Activated B cell treated with CpG ODN at 0.5 μM for 24 hours (primary cell): ENCODE measurements at regions not wholly inside any gene's neighbourhood (a gene's known extent, or its start where the extent isn't known, plus 50 kb on each side); places are given as distances from the start of the nearest gene placed in this dataset.

Experiments used
- ATAC-seq: fragments of 200-7000 bp; cut with Tn5 transposase; one replicate; pipeline ENCODE4 v1.10.0; 2021; ENCODE audit warnings: low read depth, mild to moderate bottlenecking, moderate library complexity
- CTCF ChIA-PET: fragments of 350-600 bp; sonication (Branson Sonifier 250); formaldehyde crosslinking; loops from one replicate; lab custom pipeline; 2021; ENCODE audit warnings: antibody characterized with exemption; lab: Charles Lee
- POLR2A ChIA-PET: fragments of 350-600 bp; sonication (Branson Sonifier 250); formaldehyde crosslinking; loops from one replicate; lab custom pipeline; 2021; ENCODE audit warnings: antibody characterized with exemption; lab: Charles Lee
- DNase-seq: peaks from one replicate; pipeline ENCODE4 v3.0.0; 2022
- H3K27ac Mint-ChIP-seq: one replicate; pipeline ENCODE4 v1.8.0; 2020; ENCODE audit warnings: mixed read lengths
- H3K27me3 Mint-ChIP-seq: one replicate; pipeline ENCODE4 v1.8.0; 2021; ENCODE audit warnings: mixed read lengths
- H3K36me3 Mint-ChIP-seq: one replicate; pipeline ENCODE4 v1.8.0; 2021; ENCODE audit warnings: low read depth, mixed read lengths
- H3K4me1 Mint-ChIP-seq: one replicate; pipeline ENCODE4 v1.8.0; 2021; ENCODE audit warnings: mixed read lengths
- H3K4me3 Mint-ChIP-seq: one replicate; pipeline ENCODE4 v1.8.0; 2020; ENCODE audit warnings: mild to moderate bottlenecking, mixed read lengths
- H3K9me3 Mint-ChIP-seq: one replicate; pipeline ENCODE4 v1.8.0; 2020; ENCODE audit warnings: mixed read lengths
- intact Hi-C: fragments of 100-400 bp; cut with micrococcal nuclease; formaldehyde crosslinking; loops from one replicate; pipeline ENCODE4 v1.15.1; 2024
- TF ChIP-seq, protein P1 (sequence below): fragments of 200-600 bp; IDR thresholded peaks from one replicate; pipeline ENCODE4 v1.8.0; 2022; ENCODE audit warnings: antibody characterized with exemption, mild to moderate bottlenecking

DNA sequence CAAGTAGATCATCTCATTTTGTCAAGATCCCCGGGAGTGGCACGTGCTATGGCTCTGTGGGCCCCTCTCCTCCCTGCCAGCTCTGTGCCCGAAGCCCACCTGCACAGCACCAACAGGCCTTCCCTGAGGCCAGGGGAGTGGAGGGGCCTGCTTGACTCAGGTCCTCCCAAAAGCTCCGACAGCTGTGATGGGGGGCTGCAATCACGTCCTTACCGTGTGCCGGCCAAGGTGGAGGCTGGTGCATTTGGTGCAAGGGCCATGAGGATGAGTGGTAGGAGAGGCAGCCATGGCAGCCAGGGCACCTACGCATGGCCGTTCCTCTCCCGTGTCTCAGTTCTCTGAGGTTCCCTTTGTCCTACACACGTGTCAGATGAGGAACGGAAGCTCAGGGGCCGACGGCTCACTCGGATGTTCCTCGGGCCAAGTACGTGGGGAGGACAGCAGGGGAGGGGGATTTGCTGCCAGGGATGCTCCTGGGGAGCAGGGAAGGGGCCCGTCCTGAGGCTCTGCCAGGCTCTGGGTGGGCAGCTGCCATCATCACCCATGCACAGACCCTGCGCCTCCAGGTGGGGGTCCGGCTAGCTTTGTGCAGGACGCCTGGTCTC lies 95.8 kb downstream of the HMX1 start:
- no peaks in the 10 kb centered on the region for H3K27me3 Mint-ChIP-seq

DNA sequence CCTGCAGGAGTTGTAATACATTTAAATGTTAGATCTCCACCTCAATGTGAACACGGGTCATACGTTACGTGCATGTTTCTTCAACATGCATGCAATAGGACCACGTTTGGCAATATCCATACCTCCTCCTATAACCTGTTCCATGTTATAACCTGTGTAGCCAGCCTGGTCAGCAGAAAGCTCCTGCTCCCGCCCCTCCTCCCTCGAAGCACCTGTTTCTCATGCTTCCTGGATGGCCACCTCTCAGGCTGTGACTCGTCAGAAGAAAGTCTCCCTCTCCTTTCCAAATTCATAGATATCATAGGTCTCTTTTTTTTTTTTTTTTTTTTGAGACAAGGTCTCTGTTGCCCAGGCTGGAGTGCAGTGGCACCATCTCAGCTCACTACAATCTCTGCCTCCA lies 96.5 kb downstream of the HMX1 start:
- TF ChIP-seq, protein P1, sequence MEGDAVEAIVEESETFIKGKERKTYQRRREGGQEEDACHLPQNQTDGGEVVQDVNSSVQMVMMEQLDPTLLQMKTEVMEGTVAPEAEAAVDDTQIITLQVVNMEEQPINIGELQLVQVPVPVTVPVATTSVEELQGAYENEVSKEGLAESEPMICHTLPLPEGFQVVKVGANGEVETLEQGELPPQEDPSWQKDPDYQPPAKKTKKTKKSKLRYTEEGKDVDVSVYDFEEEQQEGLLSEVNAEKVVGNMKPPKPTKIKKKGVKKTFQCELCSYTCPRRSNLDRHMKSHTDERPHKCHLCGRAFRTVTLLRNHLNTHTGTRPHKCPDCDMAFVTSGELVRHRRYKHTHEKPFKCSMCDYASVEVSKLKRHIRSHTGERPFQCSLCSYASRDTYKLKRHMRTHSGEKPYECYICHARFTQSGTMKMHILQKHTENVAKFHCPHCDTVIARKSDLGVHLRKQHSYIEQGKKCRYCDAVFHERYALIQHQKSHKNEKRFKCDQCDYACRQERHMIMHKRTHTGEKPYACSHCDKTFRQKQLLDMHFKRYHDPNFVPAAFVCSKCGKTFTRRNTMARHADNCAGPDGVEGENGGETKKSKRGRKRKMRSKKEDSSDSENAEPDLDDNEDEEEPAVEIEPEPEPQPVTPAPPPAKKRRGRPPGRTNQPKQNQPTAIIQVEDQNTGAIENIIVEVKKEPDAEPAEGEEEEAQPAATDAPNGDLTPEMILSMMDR = no peak
- no peak for ATAC-seq
- no peak overlapping the region for H3K4me3 Mint-ChIP-seq
- CTCF ChIA-PET = no interaction called here
- intact Hi-C loops = no loop called here
- no peak overlapping the region for H3K27ac Mint-ChIP-seq
- POLR2A ChIA-PET = no interaction called here
- no peaks in the 10 kb centered on the region for H3K36me3 Mint-ChIP-seq
- no peaks in the 10 kb centered on the region for H3K9me3 Mint-ChIP-seq
- no peak for DNase-seq
- H3K27me3 Mint-ChIP-seq = no peaks in the 10 kb centered on the region
- no peaks in the 10 kb centered on the region for H3K4me1 Mint-ChIP-seq

More for the DNA sequence above, 95.8 kb downstream of the HMX1 start:
- TF ChIP-seq, protein P1 = no peak
- intact Hi-C loops = no loop called here
- Mint-ChIP-seq H3K4me3 (no peak overlapping the region), H3K9me3 (no peaks in the 10 kb centered on the region), H3K36me3 (no peaks in the 10 kb centered on the region), H3K4me1 (no peaks in the 10 kb centered on the region), H3K27ac (no peak overlapping the region)
- DNase-seq (no peak), ATAC-seq (no peak)
- ChIA-PET POLR2A (no interaction called here), CTCF (no interaction called here)

DNA sequence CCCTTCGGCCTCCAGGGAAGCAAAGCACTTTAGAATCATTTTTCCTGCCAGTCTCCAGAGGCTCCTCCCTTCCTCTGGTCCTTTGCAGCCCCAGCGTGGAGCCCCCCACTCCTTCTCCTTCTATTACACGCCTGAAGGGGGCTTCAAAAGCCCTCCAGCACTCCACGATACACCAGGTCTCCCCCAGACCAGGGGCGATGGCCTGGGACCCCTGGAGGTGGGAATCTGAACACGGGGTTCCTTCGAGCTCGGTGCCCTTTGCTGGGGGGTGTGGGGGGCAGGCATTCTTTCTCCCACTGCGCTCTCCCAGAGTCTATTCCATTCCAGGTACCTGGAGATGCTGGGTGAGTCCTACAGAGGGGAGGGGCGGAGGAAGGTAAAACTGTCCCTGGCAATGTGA lies 97.6 kb downstream of the HMX1 start:
- Mint-ChIP-seq H3K27ac (no peak overlapping the region), H3K27me3 (no peaks in the 10 kb centered on the region)

DNA sequence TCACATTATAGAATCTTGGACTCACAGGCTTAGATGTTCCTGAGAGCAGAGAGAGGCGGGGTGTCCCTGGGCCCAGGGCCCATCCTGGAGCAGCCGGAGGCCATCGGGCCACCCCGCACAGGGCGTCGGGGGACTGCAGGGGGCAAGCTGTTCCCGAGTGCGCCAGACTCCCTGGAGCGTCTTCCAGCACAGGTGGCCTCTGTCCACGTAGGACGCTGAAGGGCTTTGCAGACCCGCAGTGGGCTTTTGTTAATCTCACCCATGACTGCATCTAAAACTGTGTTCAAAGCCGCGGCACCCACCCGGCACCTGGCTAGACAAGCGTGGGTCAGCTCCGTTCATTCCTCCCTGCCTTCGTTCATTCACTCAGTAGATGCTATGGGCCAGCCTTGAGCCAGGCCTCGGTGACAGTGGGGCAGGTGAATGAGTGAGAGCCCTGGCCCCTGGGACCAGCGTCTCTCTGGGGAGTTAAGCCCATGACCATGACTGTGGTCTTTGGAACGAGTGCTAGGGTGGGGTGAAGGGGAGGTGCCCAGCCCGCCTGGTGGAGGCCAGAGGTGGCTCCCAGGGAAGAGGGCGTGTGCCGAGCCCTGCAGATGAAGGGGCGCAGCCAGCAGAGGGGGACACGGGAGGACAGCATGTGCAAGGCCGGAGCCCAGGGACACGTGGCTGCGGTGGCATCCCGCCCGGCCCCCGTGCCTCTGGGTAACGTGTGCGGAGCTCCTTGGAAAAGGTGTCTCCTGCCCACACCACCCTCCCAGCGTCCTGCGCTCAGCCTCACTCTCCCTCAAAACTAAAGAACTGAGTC lies 98.3 kb downstream of the HMX1 start:
- TF ChIP-seq, protein P1 = no peak
- ChIA-PET CTCF (no interaction called here), POLR2A (no interaction called here)
- no peak overlapping the region for H3K27ac Mint-ChIP-seq
- intact Hi-C loops = no loop called here
- ATAC-seq = no peak
- no peaks in the 10 kb centered on the region for H3K4me1 Mint-ChIP-seq
- no peak for DNase-seq
- H3K27me3 Mint-ChIP-seq = no peaks in the 10 kb centered on the region
- H3K36me3 Mint-ChIP-seq = no peaks in the 10 kb centered on the region
- no peaks in the 10 kb centered on the region for H3K9me3 Mint-ChIP-seq
- no peak overlapping the region for H3K4me3 Mint-ChIP-seq

More for the DNA sequence above, 97.6 kb downstream of the HMX1 start:
- no peaks in the 10 kb centered on the region for H3K36me3 Mint-ChIP-seq
- intact Hi-C loops = no loop called here
- TF ChIP-seq, protein P1 = no peak
- no peak for DNase-seq
- H3K9me3 Mint-ChIP-seq = no peaks in the 10 kb centered on the region
- H3K4me1 Mint-ChIP-seq = no peaks in the 10 kb centered on the region
- H3K4me3 Mint-ChIP-seq = no peak overlapping the region
- POLR2A ChIA-PET = no interaction called here
- CTCF ChIA-PET = no interaction called here
- no peak for ATAC-seq

DNA sequence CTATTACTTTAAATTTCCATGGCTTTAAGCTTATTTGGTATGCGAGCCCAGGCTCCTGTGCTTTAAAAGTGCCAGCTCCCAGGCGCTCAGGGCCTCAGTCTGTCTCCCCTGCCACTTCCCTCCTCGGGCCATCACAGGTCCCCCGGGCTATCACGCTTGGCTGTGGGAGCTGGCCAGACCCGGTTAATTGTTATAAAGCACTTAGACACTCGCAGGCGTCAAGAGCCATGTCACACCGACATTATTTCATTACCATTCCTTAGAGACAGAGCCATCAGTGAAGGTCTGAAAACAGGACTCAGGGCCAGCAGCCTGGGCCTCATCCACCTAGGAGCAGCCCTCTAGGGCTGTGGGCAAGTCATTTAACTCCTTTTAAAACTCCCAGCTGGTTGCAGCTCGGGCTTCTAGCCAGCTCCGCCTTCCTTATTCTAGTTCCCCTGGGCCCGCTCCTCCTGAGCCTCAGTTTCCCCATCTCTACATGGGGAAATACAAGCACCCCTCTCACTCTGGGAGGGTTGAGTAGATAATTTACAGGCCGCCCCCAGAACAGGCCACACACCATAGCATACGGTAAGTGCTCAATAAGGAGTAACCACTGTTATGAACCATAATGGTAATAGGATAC lies 99.0 kb downstream of the HMX1 start:
- H3K27me3 Mint-ChIP-seq = no peaks in the 10 kb centered on the region
- ChIA-PET CTCF (no interaction called here), POLR2A (no interaction called here)
- TF ChIP-seq, protein P1 = no peak
- H3K4me3 Mint-ChIP-seq = no peak overlapping the region
- intact Hi-C loops = no loop called here
- H3K4me1 Mint-ChIP-seq = no peaks in the 10 kb centered on the region
- no peaks in the 10 kb centered on the region for H3K36me3 Mint-ChIP-seq
- ATAC-seq = no peak
- H3K9me3 Mint-ChIP-seq = no peaks in the 10 kb centered on the region
- no peak for DNase-seq
- H3K27ac Mint-ChIP-seq = no peak overlapping the region
